Gastroesophageal sphincter (tissue), 4 donors: ENCODE measurements at regions not wholly inside any gene's neighbourhood (a gene's known extent, or its start where the extent isn't known, plus 50 kb on each side); places are given as distances from the start of the nearest gene placed in this dataset.

Experiments used
- ATAC-seq: fragments of 150-250 bp; one replicate; pipeline ENCODE4 v1.9.1; 2016; ENCODE audit warnings: mild to moderate bottlenecking, moderate library complexity
- H3K27ac ChIP-seq, 4 donors: fragments of 200-600 bp; sonication (generic) in 3 of 4; 1 replicate in 3 of 4; 2 replicates in 1 of 4; pipeline ENCODE4 v1.5.1; 2016 to 2019
- H3K27me3 ChIP-seq: fragments of 200-600 bp; sonication (generic); one replicate; pipeline ENCODE4 v1.5.1; 2019
- H3K36me3 ChIP-seq, 2 donors: fragments of 200-600 bp; sonication (generic); one replicate each; pipeline ENCODE4 v1.5.1; 2019; ENCODE audit warnings: control low read depth in 1 of 2
- H3K4me1 ChIP-seq, 3 donors: fragments of 200-600 bp; sonication (generic); 1 replicate in 2 of 3; 2 replicates in 1 of 3; pipeline ENCODE4 v1.5.1; 2016 to 2019; ENCODE audit warnings: control low read depth in 2 of 3
- H3K4me3 ChIP-seq, 2 donors: fragments of 200-600 bp; sonication (generic); one replicate each; pipeline ENCODE4 v1.5.1; 2019; ENCODE audit warnings: mild to moderate bottlenecking in 1 of 2, moderate library complexity in 1 of 2
- H3K9me3 ChIP-seq, 3 donors: fragments of 200-600 bp; sonication (generic); one replicate each; pipeline ENCODE4 v1.5.1; 2017 to 2019; ENCODE audit warnings: control low read depth in 2 of 3
- EP300 ChIP-seq: sonication (generic); formaldehyde crosslinking; IDR thresholded peaks from one replicate; pipeline ENCODE4 v1.6.1; 2017; ENCODE audit warnings: antibody characterized with exemption, mild to moderate bottlenecking
- POLR2A ChIP-seq, 2 donors: fragments of 450-650 bp; IDR thresholded peaks; one replicate each; pipeline ENCODE4 v1.6.1; 2017; ENCODE audit warnings: antibody characterized with exemption in 2 of 2, mild to moderate bottlenecking in 2 of 2, moderate library complexity in 1 of 2
- POLR2AphosphoS5 ChIP-seq: sonication (generic); formaldehyde crosslinking; IDR thresholded peaks from one replicate; pipeline ENCODE4 v1.6.1; 2017; ENCODE audit warnings: antibody characterized with exemption
- WGBS, 2 donors: methylation state at CpG; one replicate each; pipeline ENCODE4 v1.1.5; 2018; ENCODE audit warnings: low coverage in 1 of 2; 5-methylcytosine and 5-hydroxymethylcytosine counted together
- TF ChIP-seq, protein P1 (sequence below), 4 experiments: fragments of 200-600 bp in 2 of 4; fragments of 450-650 bp in 2 of 4; sonication (generic) in 1 of 4; IDR thresholded peaks; one replicate each; pipeline ENCODE4 v1.5.1; 2017 to 2019; ENCODE audit warnings: antibody characterized with exemption in 4 of 4, mild to moderate bottlenecking in 2 of 4, moderate library complexity in 2 of 4

DNA sequence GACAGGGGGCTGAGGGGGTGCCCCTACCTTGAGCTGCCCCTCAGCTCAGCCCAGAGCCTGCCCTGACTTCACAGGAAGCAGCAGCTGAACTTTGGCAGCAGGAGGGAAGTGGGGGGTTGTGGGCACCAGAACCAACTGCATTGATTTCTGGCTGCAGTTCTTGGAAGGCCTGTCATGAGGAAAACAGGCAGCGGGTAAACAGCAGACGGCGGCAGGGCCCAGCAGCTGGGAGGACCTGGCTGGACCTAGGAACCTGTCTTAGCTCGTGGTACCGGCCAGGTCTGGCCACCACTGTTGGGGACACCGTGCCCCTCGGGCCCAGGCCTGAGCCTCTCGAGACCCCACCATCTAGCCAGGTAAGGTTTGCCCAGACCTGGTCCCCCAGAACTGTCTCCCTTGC, 154.2 kb upstream of the MYL2 start:
- no peaks in the 10 kb centered on the region for H3K36me3 ChIP-seq
- peaks cover 0 to 11% (median 0%) of the 10 kb centered on the region in 3 donors for H3K9me3 ChIP-seq
- H3K4me3 ChIP-seq = no peak overlapping the region
- ATAC-seq = no peak
- TF ChIP-seq POLR2AphosphoS5 (no peak), EP300 (no peak)
- TF ChIP-seq, protein P1, sequence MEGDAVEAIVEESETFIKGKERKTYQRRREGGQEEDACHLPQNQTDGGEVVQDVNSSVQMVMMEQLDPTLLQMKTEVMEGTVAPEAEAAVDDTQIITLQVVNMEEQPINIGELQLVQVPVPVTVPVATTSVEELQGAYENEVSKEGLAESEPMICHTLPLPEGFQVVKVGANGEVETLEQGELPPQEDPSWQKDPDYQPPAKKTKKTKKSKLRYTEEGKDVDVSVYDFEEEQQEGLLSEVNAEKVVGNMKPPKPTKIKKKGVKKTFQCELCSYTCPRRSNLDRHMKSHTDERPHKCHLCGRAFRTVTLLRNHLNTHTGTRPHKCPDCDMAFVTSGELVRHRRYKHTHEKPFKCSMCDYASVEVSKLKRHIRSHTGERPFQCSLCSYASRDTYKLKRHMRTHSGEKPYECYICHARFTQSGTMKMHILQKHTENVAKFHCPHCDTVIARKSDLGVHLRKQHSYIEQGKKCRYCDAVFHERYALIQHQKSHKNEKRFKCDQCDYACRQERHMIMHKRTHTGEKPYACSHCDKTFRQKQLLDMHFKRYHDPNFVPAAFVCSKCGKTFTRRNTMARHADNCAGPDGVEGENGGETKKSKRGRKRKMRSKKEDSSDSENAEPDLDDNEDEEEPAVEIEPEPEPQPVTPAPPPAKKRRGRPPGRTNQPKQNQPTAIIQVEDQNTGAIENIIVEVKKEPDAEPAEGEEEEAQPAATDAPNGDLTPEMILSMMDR (IDR thresholded peaks at IDR 0.05) = no peak
- whole genome bisulfite sequencing, 2 donors = no CpG with 5 or more reads among the region's 8 CpGs
- H3K27me3 ChIP-seq = peaks cover 60% of the 10 kb centered on the region
- H3K4me1 ChIP-seq = no peaks in the 10 kb centered on the region
- H3K27ac ChIP-seq = no peak overlapping the region

DNA sequence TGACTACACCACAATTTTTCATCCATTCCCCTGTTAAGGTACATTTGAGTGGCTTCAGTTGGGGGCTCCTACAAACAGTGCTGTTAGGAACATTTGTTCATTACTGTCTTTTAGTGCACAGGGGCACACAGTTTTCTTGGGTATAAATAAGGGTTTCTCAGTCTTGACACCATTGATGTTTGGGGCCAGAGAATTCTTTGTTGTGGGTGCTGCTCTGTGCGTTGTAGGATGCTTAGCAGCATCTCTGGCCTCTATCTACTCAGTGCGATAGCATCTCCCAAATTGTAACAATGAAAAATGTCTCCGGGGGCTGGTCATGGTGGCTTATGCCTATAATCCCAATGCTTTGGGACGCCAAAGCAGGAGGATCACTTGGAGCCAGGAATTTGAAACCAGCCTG, 153.0 kb upstream of the MYL2 start:
- ATAC-seq = no peak
- Histone ChIP-seq H3K4me1 (no peaks in the 10 kb centered on the region), H3K27me3 (peaks cover 65% of the 10 kb centered on the region), H3K27ac (no peak overlapping the region), H3K36me3 (no peaks in the 10 kb centered on the region), H3K9me3 (peaks cover 0 to 11% (median 0%) of the 10 kb centered on the region in 3 donors), H3K4me3 (no peak overlapping the region)
- 88 to 96% methylated on average over 3 of the region's 4 CpGs for WGBS, 2 donors
- TF ChIP-seq EP300 = no peak
- TF ChIP-seq POLR2AphosphoS5 = no peak
- TF ChIP-seq POLR2A (IDR thresholded peaks at IDR 0.05) = no peak
- TF ChIP-seq, protein P1 (IDR thresholded peaks at IDR 0.05) = no peak

DNA sequence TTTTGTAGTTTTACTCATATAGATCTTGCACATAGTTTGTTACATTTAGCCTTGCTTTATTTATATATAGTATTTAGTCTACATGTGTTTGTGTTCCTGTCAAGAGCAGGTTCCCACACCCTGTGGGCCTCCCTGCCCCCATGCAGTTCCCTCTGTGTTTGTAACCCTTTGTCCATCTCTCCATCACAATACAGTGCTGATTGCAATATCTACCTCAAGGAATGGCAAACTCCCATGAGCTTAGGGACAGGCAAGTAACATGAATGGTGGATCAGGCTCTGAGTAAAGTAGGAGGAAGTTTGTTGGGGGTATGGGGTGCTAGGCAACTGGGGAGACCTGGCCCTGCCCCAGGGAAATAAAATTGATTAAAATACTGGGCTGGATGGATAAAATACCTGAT, 151.9 kb upstream of the MYL2 start:
- H3K4me3 ChIP-seq = no peak overlapping the region
- no peak overlapping the region for H3K27ac ChIP-seq
- TF ChIP-seq EP300 (no peak), POLR2A (IDR thresholded peaks at IDR 0.05) (no peak), POLR2AphosphoS5 (no peak)
- TF ChIP-seq, protein P1 (IDR thresholded peaks at IDR 0.05) = no peak
- H3K4me1 ChIP-seq = no peaks in the 10 kb centered on the region
- H3K27me3 ChIP-seq = peaks cover 57% of the 10 kb centered on the region
- H3K9me3 ChIP-seq = peaks cover 0 to 11% (median 0%) of the 10 kb centered on the region in 3 donors
- no peaks in the 10 kb centered on the region for H3K36me3 ChIP-seq
- no peak for ATAC-seq

- H3K9me3 ChIP-seq = peaks cover 0 to 11% (median 0%) of the 10 kb centered on the region in 3 donors
- H3K27ac ChIP-seq = no peak overlapping the region
- no peak overlapping the region for H3K4me3 ChIP-seq
- TF ChIP-seq POLR2A (IDR thresholded peaks at IDR 0.05) (no peak), EP300 (no peak)
- peaks cover 41% of the 10 kb centered on the region for H3K27me3 ChIP-seq
- no peaks in the 10 kb centered on the region for H3K36me3 ChIP-seq
- no peaks in the 10 kb centered on the region for H3K4me1 ChIP-seq
- WGBS, 2 donors = 80% methylated on average over 1 of the region's 4 CpGs; no CpG with 5 or more reads in 1 of the 2 donors
- ATAC-seq = no peak
Measured at GRCh38 chr12:111069886-111070285, 149.5 kb upstream of the MYL2 start.

DNA sequence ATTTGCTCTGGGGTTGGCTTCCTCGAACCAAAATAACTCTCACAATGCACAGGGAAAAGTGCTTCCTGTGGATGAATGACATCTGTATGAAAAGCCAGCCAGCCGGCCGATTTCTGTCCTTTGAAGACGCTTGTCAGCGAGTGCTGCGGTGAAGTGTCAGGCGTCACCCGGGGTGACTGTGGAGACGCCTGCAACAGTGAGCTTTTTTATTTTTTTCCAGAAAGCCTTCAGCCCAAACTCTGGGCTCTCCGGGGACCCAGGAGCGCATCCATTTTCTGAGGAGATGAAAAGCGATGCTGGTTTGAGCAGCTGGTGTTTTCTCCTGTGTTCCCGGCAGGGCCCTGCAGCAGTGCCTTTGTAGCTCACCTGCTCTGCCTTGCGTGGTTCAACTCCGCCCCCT, 147.9 kb upstream of the MYL2 start:
- no peak overlapping the region for H3K4me3 ChIP-seq

More for the DNA sequence above, 147.9 kb upstream of the MYL2 start:
- TF ChIP-seq POLR2A (IDR thresholded peaks at IDR 0.05) (no peak), EP300 (no peak), POLR2AphosphoS5 (no peak)
- TF ChIP-seq, protein P1 (IDR thresholded peaks at IDR 0.05) = no peak
- no peaks in the 10 kb centered on the region for H3K4me1 ChIP-seq
- no peaks in the 10 kb centered on the region for H3K36me3 ChIP-seq
- no peak for ATAC-seq
- peaks cover 32% of the 10 kb centered on the region for H3K27me3 ChIP-seq
- WGBS, 2 donors = 26% methylated on average over 3 of the region's 15 CpGs; no CpG with 5 or more reads in 1 of the 2 donors
- peaks cover 0 to 11% (median 0%) of the 10 kb centered on the region in 3 donors for H3K9me3 ChIP-seq
- H3K27ac ChIP-seq = no peak overlapping the region
